ENCODE measurements at regions not wholly inside any gene's neighbourhood (a gene's known extent, or its start where the extent isn't known, plus 50 kb on each side); places are given as distances from the start of the nearest gene placed in this dataset.

- TF ChIP-seq CTCF (IDR thresholded peaks at IDR 0.05) (no peak), POLR2A (IDR thresholded peaks at IDR 0.05) (no peak)
Observed at GRCh38 chr3:83195243-83195642, 1433.8 kb upstream of the GBE1 start.
